ENCODE measurements at regions not wholly inside any gene's neighbourhood (a gene's known extent, or its start where the extent isn't known, plus 50 kb on each side); places are given as distances from the start of the nearest gene placed in this dataset.

- no peaks in the 10 kb centered on the region for H3K27me3 ChIP-seq
- no peak overlapping the region for H3K9ac ChIP-seq
- H3K36me3 ChIP-seq, result no peaks in the 10 kb centered on the region
- H3K4me2 ChIP-seq, result no peak overlapping the region
- H3K4me3 ChIP-seq, result no peak overlapping the region
- H3K4me1 ChIP-seq, result no peaks in the 10 kb centered on the region
- H3K9me3 ChIP-seq (replicated peaks in 1 of 11), result no peaks in the 10 kb centered on the region
- no peak for TF ChIP-seq Cebpa-rat (IDR thresholded peaks at IDR 0.05)
- H4K20me1 ChIP-seq, result no peaks in the 10 kb centered on the region
- no peak overlapping the region for H3K27ac ChIP-seq
These were observed 68.1 kb downstream of the TEKT4 start for GRCh38 chr2:94939349-94939748.

DNA sequence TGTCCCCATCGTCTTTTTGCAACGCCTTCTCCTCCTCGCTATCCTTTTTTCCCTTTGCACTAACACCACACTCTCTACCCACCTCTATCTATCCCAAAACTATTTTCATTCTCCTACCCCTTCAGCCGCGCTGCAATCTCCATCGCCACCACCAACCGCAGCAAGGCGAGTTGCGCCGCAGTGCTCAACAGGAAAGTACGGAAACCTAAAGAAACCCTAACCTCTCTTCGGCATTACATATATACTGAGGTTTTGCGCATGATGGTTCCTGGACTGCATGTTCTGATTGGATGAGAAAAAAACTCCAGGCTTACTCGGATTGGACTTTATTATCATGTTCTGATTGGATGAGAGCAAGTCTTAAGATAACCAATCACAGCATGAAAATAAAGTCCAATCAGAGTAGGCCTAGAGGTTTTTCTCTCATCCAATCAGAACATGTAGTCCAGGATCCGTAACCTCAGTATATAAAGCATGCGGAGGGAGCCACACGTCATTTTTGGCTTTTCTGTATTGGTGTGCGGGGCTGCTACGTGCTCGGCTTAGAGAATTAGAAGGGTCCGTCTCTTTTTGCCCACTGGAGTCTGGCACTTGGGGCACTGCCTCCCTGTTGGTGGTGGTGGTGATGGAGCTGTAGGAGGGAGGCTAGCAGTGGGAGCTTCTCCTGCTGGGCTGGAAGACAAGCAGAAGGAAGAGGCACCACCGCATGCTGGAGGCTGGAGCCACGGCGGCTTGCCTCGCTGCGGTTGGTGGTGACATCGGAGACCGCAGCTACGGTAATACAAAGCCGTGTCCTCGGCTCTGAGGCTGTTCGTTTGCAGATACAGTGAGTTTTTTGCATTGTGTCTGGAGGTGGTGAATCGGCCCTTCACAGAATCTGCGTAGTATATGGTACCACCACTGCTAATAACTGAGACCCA lies 76.1 kb downstream of the TEKT4 start:
- no peaks in the 10 kb centered on the region for H4K20me1 ChIP-seq
- H3K36me3 ChIP-seq, result no peaks in the 10 kb centered on the region
- no peaks in the 10 kb centered on the region for H3K27me3 ChIP-seq
- TF ChIP-seq Cebpa-rat (IDR thresholded peaks at IDR 0.05), result no peak
- no peak overlapping the region for H3K9ac ChIP-seq
- H3K9me3 ChIP-seq (replicated peaks in 1 of 11), result peaks cover 0 to 7% (median 0%) of the 10 kb centered on the region in 11 experiments; a peak in 2 of 22 replicates
- no peak overlapping the region for H3K4me2 ChIP-seq
- no peak overlapping the region for H3K4me3 ChIP-seq
- no peak overlapping the region for H3K27ac ChIP-seq
- H3K4me1 ChIP-seq, result no peaks in the 10 kb centered on the region

DNA sequence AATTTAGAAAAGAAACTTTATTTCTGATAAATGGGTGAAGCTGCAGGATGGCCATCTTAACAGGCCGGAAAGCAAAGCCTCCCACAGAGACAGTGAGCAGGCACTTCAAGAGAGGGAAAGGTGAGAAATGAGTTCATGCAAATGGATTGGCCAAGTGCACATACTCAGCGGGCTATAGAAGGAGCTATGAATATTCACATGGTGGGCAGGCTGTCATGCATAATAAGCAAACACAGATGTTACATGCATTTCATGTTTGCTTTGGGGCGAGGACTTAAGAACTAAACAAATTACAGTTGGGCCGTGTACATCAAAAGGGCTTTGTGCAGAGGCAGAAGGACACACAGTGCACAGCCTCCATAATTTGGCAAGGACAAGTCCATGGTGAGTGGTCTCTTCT lies 69.8 kb upstream of the MAL start:
- H3K9ac ChIP-seq, result no peak overlapping the region
- H3K36me3 ChIP-seq, result no peaks in the 10 kb centered on the region
- no peaks in the 10 kb centered on the region for H3K9me3 ChIP-seq (replicated peaks in 1 of 11)
- H4K20me1 ChIP-seq, result no peaks in the 10 kb centered on the region
- H3K4me1 ChIP-seq, result no peaks in the 10 kb centered on the region
- H3K27me3 ChIP-seq, result no peaks in the 10 kb centered on the region
- H3K4me3 ChIP-seq, result no peak overlapping the region
- H3K27ac ChIP-seq, result no peak overlapping the region
- H3K4me2 ChIP-seq, result no peak overlapping the region
- no peak for TF ChIP-seq Cebpa-rat (IDR thresholded peaks at IDR 0.05)

- Histone ChIP-seq H3K27ac (no peak overlapping the region), H3K4me3 (no peak overlapping the region), H4K20me1 (no peaks in the 10 kb centered on the region), H3K27me3 (no peaks in the 10 kb centered on the region), H3K9me3 (replicated peaks in 1 of 11) (no peaks in the 10 kb centered on the region), H3K36me3 (no peaks in the 10 kb centered on the region), H3K4me2 (no peak overlapping the region), H3K4me1 (no peaks in the 10 kb centered on the region), H3K9ac (no peak overlapping the region)
- no peak for TF ChIP-seq Cebpa-rat (IDR thresholded peaks at IDR 0.05)
These were observed 68.6 kb upstream of the MAL start for GRCh38 chr2:94956797-94957391.

- Histone ChIP-seq H4K20me1 (no peaks in the 10 kb centered on the region), H3K4me1 (no peaks in the 10 kb centered on the region), H3K27me3 (no peaks in the 10 kb centered on the region), H3K9ac (no peak overlapping the region), H3K9me3 (replicated peaks in 1 of 11) (no peaks in the 10 kb centered on the region), H3K4me2 (no peak overlapping the region), H3K4me3 (no peak overlapping the region), H3K27ac (no peak overlapping the region), H3K36me3 (no peaks in the 10 kb centered on the region)
- TF ChIP-seq Cebpa-rat (IDR thresholded peaks at IDR 0.05), result no peak
These were observed 67.3 kb upstream of the MAL start for GRCh38 chr2:94958245-94958644.

- H3K27me3 ChIP-seq, result no peaks in the 10 kb centered on the region
- H3K4me1 ChIP-seq, result peaks cover 0 to 8% (median 0%) of the 10 kb centered on the region in 10 experiments; a peak in 2 of 20 replicates
- no peaks in the 10 kb centered on the region for H4K20me1 ChIP-seq
These were observed 65.2 kb upstream of the MAL start for GRCh38 chr2:94960266-94960665.

DNA sequence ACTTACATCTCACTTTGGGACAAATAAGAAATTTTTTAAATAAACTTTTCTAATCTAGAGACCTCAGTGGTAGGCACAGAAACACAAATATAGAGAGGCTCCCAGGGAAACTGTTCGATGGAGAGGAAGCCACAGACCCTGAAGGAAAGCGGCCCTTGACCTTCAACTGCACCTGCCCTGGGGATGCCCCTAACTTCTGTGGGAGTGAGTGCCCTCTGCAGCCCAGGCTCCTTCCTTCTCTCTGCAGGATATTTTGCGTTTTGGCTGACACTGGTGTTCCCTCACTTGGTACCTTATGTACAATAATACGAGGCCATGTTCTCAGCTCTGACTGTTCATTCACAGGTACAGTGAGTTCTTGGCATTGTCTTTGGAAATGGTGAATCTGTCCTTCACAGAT lies 64.8 kb upstream of the MAL start:
- no peaks in the 10 kb centered on the region for H4K20me1 ChIP-seq
- H3K4me2 ChIP-seq, result no peak overlapping the region
- H3K27me3 ChIP-seq, result no peaks in the 10 kb centered on the region
- no peak for TF ChIP-seq Cebpa-rat (IDR thresholded peaks at IDR 0.05)
- no peaks in the 10 kb centered on the region for H3K36me3 ChIP-seq
- no peaks in the 10 kb centered on the region for H3K9me3 ChIP-seq (replicated peaks in 1 of 11)
- H3K9ac ChIP-seq, result no peak overlapping the region
- no peak overlapping the region for H3K4me3 ChIP-seq
- no peak overlapping the region for H3K27ac ChIP-seq
- H3K4me1 ChIP-seq, result peaks cover 0 to 8% (median 0%) of the 10 kb centered on the region in 10 experiments; a peak in 2 of 20 replicates

More at GRCh38 chr2:94960266-94960665, 65.2 kb upstream of the MAL start:
- H3K4me3 ChIP-seq, result no peak overlapping the region
- TF ChIP-seq Cebpa-rat (IDR thresholded peaks at IDR 0.05), result no peak
- H3K4me2 ChIP-seq, result no peak overlapping the region
- H3K27ac ChIP-seq, result no peak overlapping the region
- H3K9me3 ChIP-seq (replicated peaks in 1 of 11), result no peaks in the 10 kb centered on the region
- no peaks in the 10 kb centered on the region for H3K36me3 ChIP-seq
- H3K9ac ChIP-seq, result no peak overlapping the region

DNA sequence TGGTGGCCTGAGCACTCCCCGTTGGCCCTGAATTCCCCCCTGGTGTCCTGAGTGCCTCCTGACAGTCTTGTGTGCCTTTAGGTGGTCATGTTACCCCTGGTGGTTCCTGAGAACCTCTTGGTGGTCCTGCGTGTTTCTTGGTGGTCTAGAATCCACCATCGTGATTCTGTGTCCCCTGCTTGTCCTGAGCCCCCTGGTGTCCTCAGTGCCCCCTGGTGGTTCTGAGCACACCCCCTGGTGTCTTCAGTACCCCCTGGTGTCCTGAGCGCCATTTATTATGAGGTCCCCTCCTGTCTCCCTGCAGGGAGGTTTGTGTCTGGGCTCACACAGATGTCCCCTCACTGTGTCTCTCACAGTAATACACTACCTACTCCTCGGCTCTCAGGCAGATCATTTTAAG lies 61.3 kb upstream of the MAL start:
- Histone ChIP-seq H3K4me2 (peak overlapping the region in 3 of 11 experiments; percentile 2 to 24 (median 11); a peak in 1 of 22 replicates), H3K4me1 (peaks cover 0 to 8% (median 0%) of the 10 kb centered on the region in 10 experiments; a peak in 2 of 20 replicates), H3K36me3 (no peaks in the 10 kb centered on the region), H3K9me3 (replicated peaks in 1 of 11) (no peaks in the 10 kb centered on the region), H3K27me3 (no peaks in the 10 kb centered on the region), H4K20me1 (no peaks in the 10 kb centered on the region), H3K4me3 (no peak overlapping the region), H3K9ac (no peak overlapping the region), H3K27ac (no peak overlapping the region)
- TF ChIP-seq Cebpa-rat (IDR thresholded peaks at IDR 0.05), result no peak

DNA sequence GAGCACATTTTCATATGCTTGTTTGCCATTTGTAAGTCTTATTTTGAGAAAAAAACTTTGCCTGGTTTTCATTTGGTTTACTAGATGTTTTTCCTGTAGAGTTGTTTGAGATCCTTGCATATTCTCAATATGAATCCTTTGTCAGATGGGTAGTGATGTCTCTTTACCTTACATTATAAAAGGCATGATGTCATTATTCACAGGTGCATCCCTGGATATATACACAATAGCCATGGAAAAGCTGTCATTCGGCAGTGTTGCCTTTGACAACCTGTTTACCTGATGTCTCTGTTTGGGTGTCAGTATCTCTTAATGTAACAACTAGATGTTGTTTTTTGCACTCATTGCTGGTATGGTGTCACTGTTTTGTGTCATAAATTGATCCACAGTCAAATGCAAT lies 58.8 kb upstream of the MAL start:
- H4K20me1 ChIP-seq, result no peaks in the 10 kb centered on the region
- no peak overlapping the region for H3K9ac ChIP-seq
- H3K27me3 ChIP-seq, result no peaks in the 10 kb centered on the region
- H3K27ac ChIP-seq, result no peak overlapping the region
- H3K36me3 ChIP-seq, result no peaks in the 10 kb centered on the region
- H3K4me3 ChIP-seq, result no peak overlapping the region
- H3K9me3 ChIP-seq (replicated peaks in 1 of 11), result no peaks in the 10 kb centered on the region
- no peak overlapping the region for H3K4me2 ChIP-seq
- TF ChIP-seq Cebpa-rat (IDR thresholded peaks at IDR 0.05), result no peak
- peaks cover 0 to 8% (median 0%) of the 10 kb centered on the region in 10 experiments; a peak in 2 of 20 replicates for H3K4me1 ChIP-seq

DNA sequence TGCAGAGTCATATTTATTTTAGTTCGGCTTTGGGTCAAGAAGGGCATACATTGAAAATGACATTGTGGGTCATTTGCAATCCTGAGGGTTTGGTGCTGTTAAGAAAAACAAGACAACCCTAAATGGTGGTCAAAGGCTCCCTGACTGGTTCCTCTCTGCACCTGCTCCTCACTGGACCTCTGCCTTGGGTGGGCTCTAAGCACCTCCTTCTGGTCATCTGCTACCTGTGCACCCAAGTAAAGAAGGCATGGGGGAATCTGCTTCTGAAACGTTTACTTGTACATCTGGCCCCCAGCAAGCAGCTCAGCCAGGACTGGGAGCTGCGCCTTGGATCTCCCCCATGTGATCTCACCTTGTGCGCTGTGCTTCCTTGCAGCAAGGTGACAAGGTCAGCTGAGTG lies 55.2 kb upstream of the MAL start:
- no peaks in the 10 kb centered on the region for H3K36me3 ChIP-seq
- no peak overlapping the region for H3K4me3 ChIP-seq
- no peaks in the 10 kb centered on the region for H3K27me3 ChIP-seq
- H3K4me1 ChIP-seq, result no peaks in the 10 kb centered on the region
- no peaks in the 10 kb centered on the region for H4K20me1 ChIP-seq
- H3K9me3 ChIP-seq (replicated peaks in 1 of 11), result no peaks in the 10 kb centered on the region
- no peak overlapping the region for H3K9ac ChIP-seq
- H3K27ac ChIP-seq, result no peak overlapping the region
- no peak for TF ChIP-seq Cebpa-rat (IDR thresholded peaks at IDR 0.05)
- H3K4me2 ChIP-seq, result no peak overlapping the region
